Vagina (tissue), 2 donors: ENCODE measurements at regions not wholly inside any gene's neighbourhood (a gene's known extent, or its start where the extent isn't known, plus 50 kb on each side); places are given as distances from the start of the nearest gene placed in this dataset.

Experiments used
- CTCF ChIP-seq, 3 experiments: fragments of 450-650 bp in 2 of 3; fragments of 200-600 bp in 1 of 3; sonication (generic) in 1 of 3; IDR thresholded peaks; one replicate each; pipeline ENCODE4 v1.5.1; 2017 to 2019; ENCODE audit warnings: antibody characterized with exemption in 3 of 3, mild to moderate bottlenecking in 2 of 3, moderate library complexity in 2 of 3
- POLR2A ChIP-seq, 2 donors: fragments of 450-650 bp; IDR thresholded peaks; one replicate each; pipeline ENCODE4 v1.6.1; 2017; ENCODE audit warnings: antibody characterized with exemption in 2 of 2, mild to moderate bottlenecking in 2 of 2, moderate library complexity in 2 of 2
- POLR2AphosphoS5 ChIP-seq, 2 donors: sonication (generic); formaldehyde crosslinking; IDR thresholded peaks; one replicate each; pipeline ENCODE4 v1.9.0; 2017; ENCODE audit warnings: antibody characterized with exemption in 2 of 2, mild to moderate bottlenecking in 2 of 2, low read depth in 1 of 2; ENCODE audit not compliant: insufficient read depth in 1 of 2

GRCh38 chr1:219387211-219387610 is 213.5 kb downstream of the LYPLAL1 start:
- TF ChIP-seq CTCF (IDR thresholded peaks at IDR 0.05) = no peak
- TF ChIP-seq POLR2A (IDR thresholded peaks at IDR 0.05) = no peak
- TF ChIP-seq POLR2AphosphoS5 (IDR thresholded peaks at IDR 0.05; ENCODE audit: insufficient read depth in 1 of 2, low read depth in 1 of 2) = no peak
